Activated CD4-positive, alpha-beta T cell treated with anti-CD3 and anti-CD28 coated beads, Interleukin-2, amount 50 U/mL, for 1 hour (primary cell): ENCODE measurements at regions not wholly inside any gene's neighbourhood (a gene's known extent, or its start where the extent isn't known, plus 50 kb on each side); places are given as distances from the start of the nearest gene placed in this dataset.
"Not testable (repeated sequence)": the region's sequence is repeated elsewhere in the genome, so short reads cannot be mapped to it uniquely, and the experiment has no call there.

Experiments used
- DNase-seq: peaks from one replicate; pipeline ENCODE4 v3.0.0-alpha.2; 2020

DNA sequence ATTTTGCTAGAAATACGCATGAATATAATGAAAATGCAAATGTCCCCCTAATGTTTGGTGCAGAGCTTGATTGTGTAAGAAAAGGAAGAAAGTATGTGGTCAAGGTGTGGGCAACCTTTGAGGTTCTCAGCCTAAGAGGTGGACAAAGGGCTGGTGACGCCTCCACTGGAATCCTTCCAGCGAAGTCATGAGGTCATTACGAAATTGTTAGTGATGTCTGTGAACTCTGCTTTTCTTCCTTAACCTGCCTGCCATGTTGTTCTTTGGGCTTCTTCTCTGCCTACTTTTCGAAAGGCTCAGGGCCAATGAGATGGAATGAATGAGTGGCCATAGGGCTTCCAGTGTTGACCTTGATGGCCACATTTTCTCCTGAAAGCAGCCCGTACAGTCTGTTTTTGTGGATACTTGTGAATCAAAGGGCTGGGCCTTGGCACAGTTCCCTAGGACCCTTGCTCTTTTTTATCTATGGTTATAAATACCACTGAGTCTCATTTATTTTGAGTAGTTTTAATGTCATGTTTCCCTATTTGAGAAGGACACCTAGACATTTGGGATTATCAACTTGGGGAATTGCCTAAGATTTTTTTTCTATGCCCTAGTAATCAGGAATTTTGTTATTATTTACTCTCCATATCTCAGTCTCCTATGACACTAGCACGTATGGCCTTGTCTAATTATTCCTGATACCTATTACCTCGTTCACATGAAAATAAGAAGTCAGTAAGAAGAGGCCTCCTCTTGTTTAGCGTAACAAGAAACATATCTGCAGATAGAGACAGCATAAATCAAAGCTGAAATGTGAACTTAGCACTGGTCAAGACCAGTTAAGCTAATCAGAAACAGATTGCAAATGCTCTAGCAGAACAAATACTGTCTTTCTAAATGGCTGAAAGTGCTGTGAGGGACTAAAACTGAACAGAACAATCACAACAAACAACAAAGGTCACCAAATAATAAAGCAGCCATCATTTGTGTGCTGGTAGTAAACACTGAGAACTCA lies 334.6 kb downstream of the BCL2L11 start:
- not testable (repeated sequence) for DNase-seq

DNA sequence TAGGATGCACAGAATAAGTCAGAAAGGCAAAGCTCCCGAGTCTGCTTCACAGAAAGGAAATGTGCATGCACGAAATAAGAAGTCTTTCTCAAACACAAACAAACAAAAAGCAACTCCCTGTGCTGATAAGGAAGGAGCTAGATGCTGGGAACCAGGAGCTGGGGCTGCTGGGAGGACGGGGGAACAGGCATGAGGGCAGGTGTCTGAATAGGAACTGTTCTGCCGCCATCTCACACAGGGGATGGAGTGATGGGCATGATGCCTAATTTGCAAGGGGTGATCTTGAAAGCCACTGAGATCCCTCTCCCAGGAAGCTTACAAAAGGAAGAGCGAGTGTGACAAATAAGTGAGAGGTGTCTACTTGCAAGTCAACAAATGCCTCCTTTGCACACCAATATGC lies 336.5 kb downstream of the BCL2L11 start:
- DNase-seq, result not testable (repeated sequence)

DNA sequence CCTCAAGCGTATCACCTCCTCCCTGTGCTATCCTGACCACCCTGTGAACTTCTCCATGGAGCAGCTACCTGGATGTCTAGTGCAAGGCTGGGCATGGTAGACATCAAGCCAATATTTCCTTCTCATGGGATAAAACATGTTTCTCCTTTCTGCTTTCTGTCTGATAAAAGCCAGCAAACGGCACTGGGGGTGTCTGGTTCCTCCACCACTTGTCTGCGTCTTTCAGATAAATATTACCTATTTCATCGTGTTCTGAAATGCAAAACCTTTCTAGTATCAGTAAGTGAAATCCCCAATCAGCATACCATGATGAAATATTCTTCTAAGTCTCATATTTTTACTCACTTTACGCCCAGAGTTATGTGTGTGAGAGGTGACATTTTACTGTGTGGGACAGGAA lies 340.2 kb downstream of the BCL2L11 start:
- DNase-seq, result not testable (repeated sequence)

DNA sequence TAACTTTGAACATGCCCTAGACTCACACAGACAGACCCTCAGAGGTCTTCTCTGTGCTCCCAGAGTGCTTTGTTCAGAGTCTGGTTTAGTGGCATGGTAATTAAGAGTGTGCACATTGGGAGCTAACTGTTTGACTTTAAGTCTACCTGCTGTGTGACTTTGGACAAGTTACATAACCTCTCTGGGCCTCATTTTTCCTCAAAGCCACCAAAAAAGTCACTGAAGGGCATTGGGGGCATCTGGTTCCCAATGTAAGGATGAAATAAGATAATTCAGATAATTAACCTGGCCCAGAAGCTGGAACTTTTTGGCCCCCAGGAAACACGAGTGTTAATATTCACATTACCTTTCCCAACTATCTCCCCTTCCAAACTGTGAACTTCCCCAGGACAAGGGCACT lies 341.1 kb downstream of the BCL2L11 start:
- not testable (repeated sequence) for DNase-seq

DNA sequence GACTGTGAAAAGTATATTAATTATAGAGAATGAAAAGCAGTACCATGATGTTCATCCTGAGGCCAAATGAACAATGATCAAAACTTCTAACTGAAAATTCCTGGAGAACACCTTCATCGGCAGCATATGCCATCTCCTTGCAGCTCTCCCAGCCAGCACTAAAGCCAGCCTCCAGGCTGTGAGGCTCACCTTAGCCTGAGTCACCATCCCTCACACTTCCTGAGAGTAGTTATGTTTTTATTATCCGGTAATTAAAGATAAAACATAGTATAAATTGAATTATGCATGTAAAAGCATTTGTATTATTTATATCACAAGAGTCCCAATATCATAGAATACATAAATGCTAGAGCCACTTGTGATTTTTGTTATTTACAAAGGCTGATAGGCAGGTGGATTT lies 341.9 kb downstream of the BCL2L11 start:
- not testable (repeated sequence) for DNase-seq

DNA sequence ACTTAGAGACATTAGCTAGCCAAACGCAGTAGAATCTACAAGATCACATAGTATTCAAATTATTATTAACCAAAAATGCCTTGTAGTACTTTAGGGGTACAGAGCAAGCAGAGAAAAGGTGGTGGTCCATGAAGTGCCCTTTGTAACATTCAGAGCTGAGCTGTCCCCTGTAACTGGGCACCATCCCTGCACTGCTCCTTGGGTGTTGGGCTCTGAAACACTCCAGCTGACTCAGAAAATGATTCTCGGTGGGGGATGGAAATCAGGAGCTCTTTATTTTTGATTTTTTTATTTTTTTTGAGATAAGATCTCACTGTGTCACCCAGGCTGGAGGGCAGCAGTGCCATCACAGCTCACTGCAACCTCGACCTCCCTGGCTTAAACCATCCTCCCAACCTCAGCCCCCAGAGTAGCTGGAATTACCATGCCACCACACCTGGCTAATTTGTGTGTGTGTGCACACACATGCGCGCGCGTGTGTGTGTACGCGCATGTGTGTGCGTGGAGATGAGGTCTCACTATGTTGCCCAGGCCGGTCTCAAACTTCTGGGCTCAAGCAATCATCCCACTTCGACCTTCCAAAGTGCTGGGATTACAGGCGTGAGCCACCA lies 342.6 kb downstream of the BCL2L11 start:
- DNase-seq, result not testable (repeated sequence)

DNA sequence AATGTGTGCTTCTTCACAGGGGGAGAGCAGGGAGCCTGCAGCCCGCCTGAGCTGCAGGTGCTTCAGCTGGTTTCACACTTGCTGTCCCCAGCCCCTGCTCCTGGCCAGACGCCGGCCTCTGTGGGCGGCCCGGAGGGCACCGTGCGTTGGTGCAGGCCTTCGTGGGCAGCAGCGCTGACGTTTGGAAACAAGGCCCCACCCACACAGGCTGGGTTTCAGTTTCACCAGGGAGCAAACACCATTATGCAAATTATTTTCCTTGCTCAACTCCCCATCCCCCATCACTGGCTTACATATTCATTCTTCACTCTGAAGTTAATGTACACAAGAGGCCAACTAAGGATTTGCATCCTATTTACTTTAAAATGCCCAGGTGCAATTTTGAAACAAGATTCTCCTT lies 343.2 kb downstream of the BCL2L11 start:
- not testable (repeated sequence) for DNase-seq

DNA sequence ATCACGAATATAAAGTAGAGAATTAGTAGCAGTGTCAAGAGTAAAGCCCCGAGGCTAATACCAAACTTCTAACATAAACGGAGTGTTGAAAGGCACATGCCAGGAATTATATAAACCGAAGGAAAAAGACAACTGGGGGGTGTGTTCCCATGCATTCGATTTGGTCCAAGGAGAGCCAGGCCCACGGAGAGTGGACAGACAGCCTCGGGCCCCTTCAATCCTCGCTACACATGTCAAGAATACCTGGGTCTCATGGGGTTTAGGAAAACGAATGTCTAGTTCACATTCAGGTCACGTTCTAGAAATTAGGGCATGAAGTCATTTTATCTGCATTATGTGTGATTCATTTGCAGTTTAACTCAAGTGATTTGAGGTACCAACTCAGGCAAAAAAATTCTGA lies 343.7 kb downstream of the BCL2L11 start:
- not testable (repeated sequence) for DNase-seq

DNA sequence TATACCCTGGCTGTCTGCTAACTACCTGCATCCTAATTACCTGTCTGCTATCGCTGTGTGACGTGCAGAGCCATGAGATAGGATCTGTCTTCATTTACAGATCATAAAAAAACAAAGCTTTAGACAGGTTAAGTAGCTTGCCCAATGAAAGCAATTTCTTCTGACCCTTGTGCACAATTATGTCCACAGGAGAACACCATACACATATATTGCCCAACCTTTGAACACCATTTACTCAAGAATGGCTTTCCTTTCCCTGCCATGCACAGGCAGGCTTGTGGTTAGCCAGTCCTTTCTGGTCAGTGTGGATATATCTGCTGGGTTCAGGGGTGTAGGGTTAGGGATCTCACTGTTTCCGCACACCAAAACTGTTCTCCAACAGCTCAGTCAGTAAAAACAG lies 344.8 kb downstream of the BCL2L11 start:
- DNase-seq, result not testable (repeated sequence)

DNA sequence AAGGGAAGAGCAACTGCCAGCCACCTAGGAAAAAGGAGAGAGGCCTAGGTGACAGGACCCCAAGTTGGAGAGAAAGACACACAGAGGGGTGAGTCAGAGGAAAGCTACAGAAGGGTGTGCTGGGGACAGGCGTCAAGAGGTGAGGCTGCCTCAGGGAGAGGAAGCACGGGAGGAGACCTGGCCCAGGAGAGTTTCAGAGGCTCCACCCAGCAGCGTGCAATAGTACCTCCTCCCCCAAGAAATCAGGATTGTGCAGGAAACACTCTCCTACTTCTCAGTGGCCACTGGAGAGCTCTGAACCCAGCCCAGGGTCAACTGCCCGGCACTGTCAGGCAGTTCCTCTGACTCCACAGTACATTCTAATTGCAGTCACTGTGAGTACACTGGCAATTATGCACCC lies 346.0 kb downstream of the BCL2L11 start:
- not testable (repeated sequence) for DNase-seq

DNA sequence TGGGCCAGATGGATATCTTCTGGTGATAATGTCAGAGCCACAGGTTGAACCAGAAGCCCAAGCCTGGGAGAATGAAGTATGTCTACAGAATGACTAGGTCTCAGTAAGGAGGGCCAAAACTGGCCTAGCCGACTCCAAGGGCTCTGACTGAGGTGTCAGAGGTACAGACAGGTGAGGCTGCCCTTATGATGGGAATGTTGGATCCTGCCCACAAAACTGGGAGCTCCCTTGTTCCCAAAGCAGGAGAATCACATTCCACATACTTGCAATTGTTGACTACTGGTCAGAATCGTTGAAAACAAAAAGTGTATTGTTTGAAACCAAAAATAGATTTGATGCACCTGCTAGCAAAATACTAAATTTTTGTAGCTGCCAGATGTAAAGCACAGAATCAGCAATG lies 350.2 kb downstream of the BCL2L11 start:
- DNase-seq, result not testable (repeated sequence)

DNA sequence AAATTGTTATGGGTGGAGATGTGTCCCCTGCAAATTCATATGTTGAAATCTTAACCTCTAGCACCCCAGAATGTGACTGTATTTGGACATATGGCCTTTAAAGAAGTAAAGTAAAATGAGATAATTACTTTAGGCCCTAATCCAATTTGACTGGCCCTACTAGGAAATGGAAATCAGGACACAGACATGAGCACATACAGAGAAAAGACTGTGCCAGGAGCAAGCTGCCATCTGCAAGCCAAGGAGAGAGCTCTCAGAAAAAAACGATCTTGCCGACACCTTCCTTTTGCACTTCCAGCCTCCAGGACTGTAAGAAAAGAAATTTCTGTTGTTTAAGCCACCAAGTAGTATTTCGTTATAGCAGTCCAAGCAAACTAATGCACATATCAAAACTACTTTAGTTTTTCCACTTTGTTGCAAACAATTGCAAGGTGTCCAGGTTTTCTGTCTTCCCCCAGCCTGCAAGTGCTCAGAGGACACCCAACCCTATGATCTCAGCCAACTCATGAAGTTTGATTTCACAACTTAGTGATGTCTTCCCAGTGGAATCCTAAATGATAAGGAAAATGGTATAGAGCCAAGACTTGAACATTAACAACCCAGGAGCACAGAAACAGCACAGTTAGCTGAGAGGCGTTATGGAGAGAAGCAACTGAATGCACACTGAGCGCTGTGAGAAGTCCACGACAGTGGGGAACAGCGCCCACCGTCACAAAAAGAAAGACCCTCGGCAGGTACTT lies 351.2 kb downstream of the BCL2L11 start:
- DNase-seq, result not testable (repeated sequence)

DNA sequence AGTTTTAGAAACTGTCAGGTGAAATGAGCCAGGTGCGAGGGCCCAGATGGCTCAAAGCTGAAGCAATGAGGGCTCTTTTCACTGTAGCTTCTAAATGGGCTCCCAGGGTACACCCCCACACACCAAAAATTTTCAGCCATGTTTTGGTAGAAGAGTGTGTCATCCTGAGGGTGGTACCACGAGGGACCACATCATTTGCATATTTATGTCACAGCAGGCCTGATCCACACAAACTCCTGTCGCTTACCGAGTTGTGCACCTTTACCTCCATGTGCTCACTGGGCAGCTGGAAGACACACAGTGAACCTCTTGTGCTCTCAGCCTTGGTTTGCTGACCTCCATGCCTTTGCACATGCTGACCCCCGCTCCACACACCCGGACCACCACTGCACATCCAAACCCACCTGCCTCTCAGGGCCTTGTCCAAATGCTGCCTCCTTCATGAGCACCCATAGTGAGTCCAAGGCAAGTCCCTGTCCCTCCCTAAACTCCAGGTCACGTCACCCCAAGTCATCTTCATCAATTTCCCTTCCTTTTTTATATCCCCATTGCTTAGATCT lies 352.2 kb downstream of the BCL2L11 start:
- not testable (repeated sequence) for DNase-seq

DNA sequence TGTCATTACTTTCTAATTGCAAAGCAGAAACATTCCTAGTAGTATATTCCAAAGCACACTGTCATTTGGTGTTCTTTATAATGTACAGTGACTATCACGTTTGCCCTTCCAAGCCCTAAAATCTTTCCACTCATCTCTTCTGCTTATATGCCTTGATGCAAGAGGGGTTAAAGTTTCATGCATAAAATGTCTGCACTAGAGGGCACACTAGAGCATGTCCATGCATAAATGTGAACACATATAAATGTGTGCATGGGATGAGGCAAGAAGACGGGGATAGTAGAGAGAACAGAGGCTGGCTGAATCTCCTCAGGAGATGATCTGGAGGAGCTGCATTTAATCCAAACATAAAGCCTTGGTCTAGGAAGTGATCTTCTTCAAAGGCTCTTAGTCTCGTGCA lies 352.8 kb downstream of the BCL2L11 start:
- DNase-seq, result not testable (repeated sequence)

DNA sequence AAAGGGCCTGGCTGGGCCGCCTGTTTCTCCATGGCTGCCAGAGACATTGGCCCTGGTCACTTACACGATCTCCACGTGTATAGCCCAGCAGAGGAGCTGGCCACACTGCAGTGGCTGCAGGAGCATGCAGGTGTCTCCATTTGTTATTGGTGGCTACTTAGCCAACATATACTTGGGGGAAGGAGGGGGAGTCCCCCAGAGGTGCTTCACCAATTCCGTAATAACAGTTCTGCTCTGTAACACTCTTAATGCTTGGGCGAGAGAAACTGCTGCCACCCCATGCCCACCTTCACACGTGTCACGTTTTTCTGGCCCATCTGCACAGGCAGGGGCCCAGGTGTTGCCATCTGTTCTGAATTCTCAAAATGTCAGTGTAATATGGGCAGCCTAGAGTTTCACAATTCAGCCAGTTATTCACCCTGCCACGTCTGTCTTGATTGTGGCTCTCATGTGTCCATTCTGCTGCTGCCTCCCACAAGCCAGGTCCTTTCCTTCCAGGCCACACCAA lies 353.5 kb downstream of the BCL2L11 start:
- not testable (repeated sequence) for DNase-seq

DNA sequence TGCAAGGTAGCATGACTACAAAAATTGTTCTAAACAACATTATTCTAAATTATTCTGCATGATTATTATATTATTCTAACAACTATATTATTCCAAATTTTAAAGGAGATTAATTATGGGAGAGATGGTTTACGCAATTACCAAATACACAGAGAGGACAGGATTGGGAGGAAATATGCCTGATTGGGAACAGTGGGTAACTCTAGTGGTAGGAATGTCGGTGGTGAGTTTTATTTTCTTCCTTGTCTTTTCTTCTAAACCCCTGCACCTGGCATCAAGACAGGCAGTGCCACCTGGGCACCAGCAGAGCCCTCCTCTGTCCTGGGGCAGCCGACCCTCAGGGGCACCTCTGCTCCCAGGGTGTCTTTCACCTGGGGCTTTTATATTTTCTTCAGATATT lies 357.6 kb downstream of the BCL2L11 start:
- DNase-seq, result not testable (repeated sequence)

DNA sequence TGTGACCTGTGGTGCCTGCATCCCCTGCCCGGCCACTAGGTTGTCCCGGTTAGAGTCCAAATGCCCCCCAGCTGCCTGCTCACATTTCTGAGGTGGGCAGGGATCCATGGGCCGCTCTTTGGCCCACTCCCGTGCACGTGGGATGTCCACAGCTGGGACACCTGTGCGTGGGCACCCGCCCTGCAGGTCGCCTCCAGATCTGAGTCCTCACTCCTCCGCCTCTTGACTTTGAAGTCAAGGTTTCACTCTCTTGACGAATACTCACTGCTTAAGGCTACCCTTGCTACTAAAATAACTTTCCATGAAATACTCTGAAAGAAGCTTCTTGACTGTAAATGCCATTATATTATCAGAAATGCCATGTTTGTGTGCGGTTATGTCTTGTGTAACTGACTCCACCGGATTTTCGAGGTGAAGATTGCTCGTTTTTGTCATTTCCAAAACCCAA lies 358.2 kb downstream of the BCL2L11 start:
- DNase-seq, result not testable (repeated sequence)

DNA sequence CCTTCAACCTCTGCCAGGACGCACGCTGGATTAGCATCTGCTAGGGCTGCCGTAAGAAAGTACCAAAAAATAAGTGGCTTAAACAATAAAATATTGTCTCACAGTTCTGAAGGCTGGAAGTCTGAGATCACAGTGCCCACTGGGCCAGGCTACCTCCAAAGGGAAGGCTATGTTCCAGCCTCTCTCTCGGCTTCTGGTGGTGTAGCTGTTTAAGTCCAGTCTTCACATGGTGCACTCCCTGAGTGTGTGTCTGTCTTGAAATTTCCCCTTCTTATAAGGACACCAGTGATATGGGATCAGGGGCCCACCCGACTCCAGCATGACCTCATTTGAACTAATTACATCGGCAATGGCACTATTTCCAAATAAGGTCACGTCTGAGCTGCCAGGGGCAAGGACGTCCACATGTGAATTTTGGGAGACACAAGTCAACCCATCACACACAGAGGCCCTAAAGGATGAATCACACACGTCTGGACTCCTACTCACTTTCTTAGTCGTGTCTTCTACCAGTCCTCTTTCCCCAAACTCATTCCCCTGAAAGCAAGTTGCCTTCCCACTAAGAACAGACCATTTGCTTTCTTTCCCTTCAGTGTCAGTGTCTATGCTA lies 359.4 kb downstream of the BCL2L11 start:
- DNase-seq, result not testable (repeated sequence)

DNA sequence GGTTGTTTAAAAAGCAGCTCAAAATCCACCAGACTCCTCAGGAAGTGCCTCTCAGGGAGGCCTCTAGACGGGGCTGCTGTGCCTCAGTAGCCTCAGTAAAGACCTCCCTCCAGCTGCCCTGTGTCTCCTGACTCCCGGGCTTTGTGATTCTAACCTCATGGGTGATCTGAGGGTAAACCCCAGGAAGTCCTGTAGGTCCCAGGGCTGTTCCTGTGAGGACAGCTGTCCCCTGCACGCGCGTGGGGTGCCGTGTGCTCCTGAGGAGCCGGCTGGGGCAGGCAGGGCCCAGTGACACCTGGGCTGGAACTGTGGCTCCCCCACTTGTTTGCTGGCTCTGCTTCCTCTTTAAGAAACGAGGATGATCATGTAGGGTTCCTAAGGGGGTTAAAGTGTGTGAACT lies 359.9 kb downstream of the BCL2L11 start:
- not testable (repeated sequence) for DNase-seq

DNA sequence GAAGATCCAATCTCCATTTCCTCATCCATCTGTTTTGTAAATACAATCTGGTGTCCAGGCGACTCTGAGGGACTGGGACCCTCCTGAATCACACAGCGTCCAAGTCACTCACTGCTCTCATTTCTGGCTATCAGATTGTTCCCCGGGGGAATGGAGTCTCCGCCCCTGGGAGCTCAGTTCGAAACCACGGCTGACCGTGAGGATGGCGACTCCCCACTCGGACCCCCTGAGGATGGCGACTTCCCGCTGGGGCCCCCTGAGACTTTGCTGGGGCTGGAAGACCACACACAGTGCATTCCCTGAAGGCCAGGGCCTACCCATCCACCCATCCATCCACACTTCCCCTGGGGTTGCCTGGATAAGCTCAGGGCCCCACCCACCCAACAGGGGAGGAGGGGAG lies 360.5 kb downstream of the BCL2L11 start:
- not testable (repeated sequence) for DNase-seq

DNA sequence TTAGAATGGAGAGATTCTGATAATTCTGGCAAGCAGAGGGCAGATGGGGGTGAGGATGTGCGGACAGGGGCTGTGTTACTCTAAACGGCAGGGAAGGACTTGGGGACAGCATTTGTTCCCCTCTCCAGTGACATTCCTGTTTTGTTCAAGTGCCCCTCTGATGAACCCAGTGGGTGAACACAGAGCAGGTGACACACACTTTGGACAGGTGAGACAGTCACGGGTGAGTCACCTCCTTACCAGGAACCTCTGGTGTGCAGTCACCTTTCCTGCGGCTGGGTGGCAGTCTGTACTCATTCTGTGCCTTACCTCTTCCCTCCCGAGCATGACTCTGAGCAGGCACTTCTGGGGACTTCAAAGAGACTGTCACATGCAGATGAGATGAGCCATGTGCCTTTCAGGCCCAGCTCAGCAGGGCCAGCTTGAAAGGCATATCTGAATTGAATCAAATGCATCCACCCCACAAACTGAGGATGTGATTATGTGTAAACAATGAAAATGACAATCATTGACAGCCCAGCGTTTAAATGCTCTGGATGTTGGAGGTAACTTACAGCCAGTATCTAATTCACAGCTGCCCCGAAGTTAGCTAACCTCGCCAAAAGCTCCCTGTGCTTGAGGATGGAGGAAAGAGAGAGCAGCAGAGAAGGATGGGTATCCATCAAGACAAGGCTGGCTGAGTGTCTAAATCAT lies 362.4 kb downstream of the BCL2L11 start:
- DNase-seq, result not testable (repeated sequence)
